ENCODE measurements at regions not wholly inside any gene's neighbourhood (a gene's known extent, or its start where the extent isn't known, plus 50 kb on each side); places are given as distances from the start of the nearest gene placed in this dataset.

GRCh38 chr1:216937491-216937890, 214.3 kb upstream of the ESRRG start:
- TF ChIP-seq NFIC (IDR thresholded peaks at IDR 0.05) (no peak), CEBPB (IDR thresholded peaks at IDR 0.05) (no peak), MAX (IDR thresholded peaks at IDR 0.05) (no peak), ZBTB7A (IDR thresholded peaks at IDR 0.05; ENCODE audit: low read depth) (no peak), TAF1 (IDR thresholded peaks at IDR 0.05; ENCODE audit: low read depth) (no peak)
